Activated CD4-positive, alpha-beta T cell treated with anti-CD3 and anti-CD28 coated beads, Interleukin-2, amount 50 U/mL, for 4 hours (primary cell): ENCODE measurements at regions not wholly inside any gene's neighbourhood (a gene's known extent, or its start where the extent isn't known, plus 50 kb on each side); places are given as distances from the start of the nearest gene placed in this dataset.

ENCODE experiments used
- DNase-seq, 2 experiments: peaks; one replicate each; pipeline ENCODE4 v3.0.0-alpha.2; 2020

DNA sequence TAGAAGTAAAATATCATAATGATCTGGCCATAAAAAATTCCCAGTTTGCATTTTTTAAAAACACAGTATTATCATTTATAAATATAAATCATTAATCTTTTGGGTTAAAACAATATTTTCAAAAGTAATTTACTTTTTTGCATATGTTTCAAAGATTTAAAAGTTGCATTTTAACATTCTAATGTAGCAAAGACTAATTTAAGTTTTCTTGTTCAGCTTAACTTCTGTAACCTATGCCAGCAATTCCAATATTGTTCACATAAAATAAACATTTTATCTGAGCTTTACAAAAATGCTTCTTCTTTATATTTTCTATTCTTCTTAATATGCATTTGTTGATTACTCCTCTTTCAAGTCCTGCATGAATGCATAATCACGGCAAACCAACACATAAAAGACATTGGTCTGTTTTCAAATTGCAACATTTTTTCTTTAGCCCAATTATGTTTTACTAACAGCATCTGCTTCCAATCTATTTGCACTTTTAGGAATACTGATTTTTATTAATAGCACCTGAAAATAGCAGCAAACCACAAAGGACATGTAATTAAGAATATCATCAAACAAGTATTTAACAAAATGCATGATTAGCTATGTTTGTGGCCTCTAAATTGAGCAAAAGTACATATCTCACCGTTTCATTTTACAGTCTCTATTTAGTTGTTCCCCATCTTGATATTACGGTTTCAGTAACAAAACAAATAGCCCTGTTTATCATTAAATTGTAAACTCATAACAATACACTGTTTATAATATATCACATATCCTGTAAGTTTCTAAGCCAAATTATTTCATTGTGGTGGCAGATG is 286.9 kb upstream of the NFE2L3 start:
- DNase-seq: no peak

DNA sequence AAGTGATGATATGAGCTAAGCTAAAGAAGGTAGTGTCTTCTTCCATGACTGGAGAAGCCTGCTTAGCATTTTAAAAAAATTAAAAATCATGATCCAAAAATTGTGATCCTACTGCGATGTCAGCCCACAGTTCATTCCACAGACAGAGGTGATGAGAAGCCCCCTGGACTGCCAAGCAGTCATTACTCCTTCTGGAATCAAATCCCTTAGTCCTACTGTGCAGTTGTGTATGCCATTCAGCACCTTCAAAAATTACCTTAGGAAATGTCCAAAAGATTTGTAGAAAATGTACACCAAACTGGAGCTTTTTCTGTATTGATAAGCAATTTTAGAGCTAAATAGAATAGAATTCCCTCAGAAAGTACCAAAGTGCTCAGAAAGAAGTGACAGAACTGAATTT is 283.5 kb upstream of the NFE2L3 start:
- no peak for DNase-seq

DNA sequence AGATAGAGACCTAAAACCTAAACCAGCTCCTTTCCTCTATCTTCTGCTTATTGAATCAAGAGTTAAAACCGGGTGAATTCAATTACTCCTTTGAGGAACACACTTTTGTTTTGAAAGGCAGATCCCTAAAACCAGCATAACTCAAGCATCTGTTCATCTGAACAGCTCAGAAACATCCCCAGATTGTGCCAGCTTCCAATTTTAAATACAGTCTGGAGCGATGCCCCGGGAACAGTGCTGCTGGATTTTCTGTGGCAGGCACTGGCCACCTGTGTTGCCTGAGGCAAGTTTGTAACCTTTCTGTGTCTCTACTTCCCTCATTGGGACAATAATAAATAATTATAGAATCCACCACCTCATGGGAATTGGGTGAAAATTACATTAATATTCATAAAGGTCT is 281.4 kb upstream of the NFE2L3 start:
- DNase-seq: no peak

DNA sequence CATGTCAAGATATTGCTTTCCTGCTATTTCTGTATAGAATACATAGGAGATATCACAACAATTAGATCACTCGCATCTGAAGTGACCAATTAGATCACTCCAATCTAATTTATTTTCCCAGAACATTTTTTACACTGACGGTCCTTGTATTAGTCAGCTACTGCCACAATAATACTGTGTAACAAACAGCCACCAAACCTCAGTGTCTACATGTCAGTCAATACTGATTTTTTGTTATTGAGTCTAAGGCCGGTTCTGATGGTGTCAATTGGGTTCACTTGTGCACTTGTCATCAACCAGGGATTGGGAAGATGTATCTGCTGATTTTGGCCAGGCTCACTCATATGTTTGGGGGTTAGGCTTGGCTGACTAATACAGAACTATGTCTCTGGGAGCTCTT is 275.9 kb upstream of the NFE2L3 start:
- no peak for DNase-seq

DNA sequence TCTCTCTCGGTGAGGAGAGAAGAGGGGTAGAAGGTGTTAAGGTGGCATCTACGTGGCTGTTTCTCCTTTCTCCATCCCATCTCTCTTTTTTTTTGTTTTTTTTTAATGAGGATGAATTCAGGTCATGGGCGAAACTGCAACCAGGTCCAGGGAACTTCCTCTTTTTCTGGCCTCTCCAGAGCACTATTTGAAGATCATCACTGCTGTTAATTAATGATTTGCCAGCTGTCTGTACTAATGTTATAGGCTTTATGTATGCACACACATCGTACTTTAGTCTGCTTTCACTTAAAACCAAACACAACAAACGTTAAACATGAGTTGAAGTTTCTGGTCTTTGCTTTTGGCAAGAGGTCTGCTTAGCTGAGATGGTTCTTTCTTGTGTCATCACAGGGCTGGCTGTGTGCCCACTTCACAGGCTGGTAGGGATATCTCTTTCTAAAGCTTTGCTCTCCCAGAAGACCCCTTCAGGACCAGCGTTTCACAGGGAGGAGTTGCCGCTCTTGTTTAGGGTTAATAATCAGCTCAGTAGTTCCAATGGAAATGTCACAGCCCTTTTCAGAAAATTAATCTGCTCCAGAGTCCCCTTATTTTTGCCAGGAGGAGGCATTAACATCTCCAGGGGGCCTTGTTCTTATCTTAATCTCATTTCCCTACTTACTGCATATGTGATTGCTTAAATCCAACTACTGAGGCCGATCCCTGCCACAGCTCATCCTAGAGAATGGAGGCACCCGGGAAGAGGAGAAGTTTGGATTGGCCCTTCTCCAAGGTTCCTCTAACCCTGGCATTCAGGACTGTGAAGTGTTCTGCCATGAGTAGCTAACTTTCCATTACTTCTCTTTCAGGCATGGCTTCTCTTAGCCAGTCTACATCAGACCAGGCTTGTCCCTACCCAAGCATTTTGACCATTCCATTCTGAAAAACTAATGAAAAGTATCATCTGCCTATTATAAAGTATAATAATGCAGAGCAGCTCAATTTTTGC is 273.9 kb upstream of the NFE2L3 start:
- no peak for DNase-seq

DNA sequence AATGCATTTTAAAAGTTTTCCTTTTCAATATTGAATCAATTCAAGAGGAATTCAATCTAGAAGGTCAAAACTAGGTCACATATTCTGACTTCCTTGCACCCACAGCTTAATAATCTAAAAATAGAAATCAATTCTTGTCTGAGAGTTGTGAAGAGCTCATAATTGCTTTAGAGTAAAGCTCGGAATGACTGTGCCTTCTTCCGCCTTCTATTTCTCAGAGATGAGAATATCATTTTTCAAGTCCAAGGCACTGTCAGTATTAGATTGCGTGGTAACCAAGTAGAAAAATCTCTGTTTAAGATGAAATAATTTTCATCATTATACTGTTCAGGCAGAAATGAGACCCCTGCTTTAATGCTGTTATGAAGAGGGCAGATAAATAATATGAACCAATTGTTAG is 272.2 kb upstream of the NFE2L3 start:
- DNase-seq: no peak

DNA sequence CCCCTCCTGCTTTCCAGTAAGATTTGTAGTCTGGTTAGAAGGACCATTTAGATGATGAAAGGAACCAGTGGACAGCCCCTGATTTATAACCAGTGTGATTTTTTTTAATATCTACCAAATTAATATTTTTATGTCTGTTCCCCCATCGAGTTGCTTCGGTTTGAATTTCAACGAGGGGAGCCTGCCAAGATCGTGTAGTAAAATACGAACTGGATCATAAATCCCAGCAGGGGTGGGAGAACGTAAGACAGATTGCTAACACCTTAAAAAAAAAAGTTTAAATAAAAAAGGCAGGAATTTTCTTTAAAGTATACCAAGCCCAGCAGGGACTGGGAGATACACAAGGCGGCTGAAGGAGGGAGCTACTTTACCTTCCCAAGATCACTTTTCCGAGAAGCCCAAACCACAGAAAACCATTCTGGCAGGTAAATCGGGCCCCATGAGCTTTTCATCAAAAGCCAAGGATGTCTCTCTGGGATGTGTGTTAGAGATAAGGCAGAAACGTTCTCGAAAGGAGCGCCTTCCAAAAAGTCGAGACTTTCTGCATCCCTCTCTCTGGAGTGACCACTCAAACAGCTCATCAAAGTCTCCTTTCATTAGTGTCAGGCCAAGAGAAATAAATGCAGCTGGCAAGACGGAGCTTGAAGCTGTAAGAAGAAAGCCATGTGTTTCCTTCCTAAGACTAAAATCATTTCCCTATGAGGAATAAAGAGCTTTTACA is 270.5 kb upstream of the NFE2L3 start:
- DNase-seq: no peak

DNA sequence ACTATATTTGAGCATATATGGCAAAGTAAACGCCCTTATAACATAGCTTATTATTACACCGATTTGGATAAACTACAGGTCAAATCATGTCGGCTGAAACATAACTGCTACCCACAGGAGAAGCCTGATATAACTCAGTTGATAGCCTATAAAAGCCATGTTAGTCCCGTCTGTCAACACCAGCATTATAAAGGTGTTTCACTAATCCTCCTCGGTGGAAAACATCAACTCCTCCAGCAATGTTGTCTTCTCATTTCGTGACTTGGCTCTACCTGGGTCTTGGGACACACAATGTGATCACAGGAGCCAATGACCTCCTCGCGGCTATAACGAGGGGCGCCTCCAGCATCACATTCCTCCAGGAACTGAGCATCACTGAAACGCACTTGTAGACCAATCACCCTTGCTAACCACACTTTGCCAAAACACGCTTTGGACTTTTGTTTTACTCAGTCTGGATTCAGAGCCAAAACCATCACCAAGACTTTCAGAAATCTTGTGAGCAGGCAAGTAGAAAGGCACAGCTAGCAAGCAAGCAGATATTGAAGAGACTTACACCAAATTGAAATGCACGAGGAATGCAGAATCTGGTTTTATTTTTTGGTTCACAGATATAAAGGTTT is 269.7 kb upstream of the NFE2L3 start:
- no peak for DNase-seq

DNA sequence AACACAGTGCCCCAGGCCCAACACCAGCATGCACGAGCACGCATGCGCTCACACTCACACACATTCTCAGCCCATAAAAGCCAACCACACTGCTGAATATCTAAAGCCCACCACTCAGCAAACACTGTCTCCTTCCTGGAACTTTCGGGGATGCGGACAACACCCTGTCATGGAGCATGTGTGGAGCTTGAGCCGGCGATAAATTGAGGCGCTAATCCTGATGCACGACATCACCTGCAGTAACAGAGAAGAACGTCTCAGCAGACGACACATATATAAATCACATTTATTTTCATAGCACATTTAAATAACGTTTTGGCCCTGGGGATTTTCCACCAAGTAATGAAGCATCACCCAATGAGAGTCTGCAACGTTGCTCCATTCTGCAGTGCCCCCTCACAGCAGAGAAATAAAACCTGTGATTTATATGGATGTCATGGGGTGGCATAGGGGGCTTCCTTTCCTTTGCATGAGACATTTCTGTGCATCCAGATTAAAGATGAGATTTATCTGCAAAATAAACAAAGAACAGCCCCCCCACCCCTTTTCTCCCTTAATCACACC is 267.7 kb upstream of the NFE2L3 start:
- no peak for DNase-seq

DNA sequence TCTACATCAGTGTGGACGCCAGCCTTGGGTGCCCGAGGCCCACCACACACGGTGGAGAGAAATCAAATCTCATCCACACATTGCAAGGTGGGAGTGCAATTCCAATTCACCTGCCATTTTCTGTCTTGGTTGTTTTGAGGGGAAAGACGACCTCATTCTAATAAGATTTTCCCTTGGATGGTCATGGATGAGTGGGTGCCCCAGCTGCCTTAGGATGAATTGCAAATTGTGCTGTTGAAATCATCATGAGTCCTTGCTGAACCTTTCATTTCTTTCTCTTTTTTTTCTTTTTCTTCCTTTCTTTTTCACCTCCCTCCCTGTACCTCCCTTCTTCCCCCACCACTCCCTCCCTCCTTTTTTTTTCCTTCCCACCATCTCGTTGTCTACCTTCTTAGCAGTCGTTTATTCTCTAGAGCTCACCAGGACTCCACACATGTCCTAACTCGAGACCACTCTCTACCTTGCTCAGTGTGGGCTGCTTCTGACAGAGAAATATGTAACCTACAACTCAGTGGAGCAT is 266.9 kb upstream of the NFE2L3 start:
- no peak for DNase-seq

DNA sequence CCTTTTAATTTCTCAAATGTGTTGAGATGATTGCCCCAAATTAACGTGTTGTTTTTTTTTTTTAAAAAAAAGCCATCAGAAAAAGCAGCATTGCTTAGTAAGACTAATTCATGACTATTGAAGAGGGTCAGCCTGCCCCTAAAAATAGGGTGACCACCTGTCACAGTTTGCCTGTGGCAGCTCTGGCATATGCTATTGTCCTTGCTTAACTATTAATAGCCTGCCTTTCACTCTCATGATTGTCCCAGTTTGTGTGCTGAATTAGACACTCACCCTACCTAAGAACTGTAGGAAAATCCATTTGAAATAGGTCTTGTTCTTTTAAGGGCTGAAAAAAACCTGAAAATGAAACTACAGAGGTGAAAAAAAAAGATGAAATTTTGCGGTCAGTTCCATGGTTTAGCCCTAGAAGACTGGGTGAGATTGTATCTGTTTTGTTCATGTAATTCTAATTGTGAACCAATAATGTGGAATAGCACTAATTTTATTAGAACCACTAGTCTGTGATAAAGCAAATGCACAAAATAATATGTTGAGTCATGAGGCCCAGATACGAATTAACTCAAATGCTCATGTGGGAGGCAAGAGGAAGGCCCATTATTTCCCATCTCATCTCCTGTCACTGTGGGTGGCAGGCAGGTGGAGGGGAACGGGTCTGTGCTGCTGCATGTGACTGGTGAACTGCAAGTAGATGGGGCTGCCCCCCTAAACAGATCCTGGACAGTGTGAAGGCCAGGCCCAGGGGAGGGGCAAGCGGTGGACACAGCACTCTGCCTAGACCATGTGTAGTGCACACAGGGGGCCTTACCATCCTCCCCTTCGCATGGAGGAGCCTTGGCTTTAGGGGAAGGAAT is 265.4 kb upstream of the NFE2L3 start:
- no peak for DNase-seq

DNA sequence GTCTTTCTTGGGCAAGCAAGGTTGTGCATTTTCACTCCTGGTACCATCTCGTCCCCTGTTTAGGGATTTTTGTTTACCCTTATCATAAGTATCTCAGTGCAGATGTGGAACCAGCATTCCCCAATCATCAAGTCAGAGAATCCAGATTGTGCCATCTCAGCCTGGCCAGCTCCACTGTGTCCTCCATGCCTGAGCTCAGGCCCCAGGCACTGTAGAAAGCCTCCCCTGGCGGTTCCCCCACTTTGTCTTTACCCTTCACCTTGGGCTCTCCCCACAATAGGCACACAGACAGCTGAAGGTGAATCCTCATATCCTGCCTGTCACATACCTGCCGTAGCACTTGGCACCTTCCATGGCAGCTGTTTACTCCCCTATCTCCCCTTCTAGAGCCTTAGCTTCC is 264.7 kb upstream of the NFE2L3 start:
- DNase-seq: no peak

DNA sequence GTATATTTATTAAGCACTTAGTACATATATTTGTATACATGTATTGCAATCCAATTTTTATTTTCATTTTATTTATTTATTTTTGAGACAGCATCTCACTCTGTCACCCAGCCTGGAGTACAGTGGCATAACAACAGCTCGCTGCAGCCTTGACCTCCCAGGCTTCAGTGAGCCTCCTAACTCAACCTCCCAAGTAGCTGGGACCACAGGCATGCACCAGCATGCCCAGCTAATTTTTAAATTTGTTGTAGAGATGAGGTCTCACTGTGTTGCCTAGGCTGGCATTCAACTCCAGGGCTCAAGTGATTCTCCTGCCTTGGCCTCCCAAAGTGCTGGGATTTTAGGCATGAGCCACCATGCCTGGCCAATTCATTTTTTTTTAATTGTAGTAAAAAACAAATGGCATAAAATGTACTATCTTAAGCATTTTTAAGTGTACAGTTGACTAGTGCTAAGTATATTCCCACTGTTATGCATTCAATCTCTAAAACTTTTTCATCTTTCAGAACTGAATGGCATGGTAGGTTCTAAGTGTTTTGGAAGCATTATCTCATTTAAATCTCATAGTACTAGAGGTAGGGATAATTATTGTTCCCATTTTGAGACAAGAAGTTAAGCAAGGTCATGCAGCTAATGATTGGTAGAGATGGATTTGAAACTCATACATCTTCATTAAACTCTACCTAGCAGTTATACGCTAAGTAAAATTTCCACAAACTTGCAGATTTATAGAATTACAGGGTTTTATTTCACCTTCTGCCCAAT is 264.0 kb upstream of the NFE2L3 start:
- DNase-seq: no peak

DNA sequence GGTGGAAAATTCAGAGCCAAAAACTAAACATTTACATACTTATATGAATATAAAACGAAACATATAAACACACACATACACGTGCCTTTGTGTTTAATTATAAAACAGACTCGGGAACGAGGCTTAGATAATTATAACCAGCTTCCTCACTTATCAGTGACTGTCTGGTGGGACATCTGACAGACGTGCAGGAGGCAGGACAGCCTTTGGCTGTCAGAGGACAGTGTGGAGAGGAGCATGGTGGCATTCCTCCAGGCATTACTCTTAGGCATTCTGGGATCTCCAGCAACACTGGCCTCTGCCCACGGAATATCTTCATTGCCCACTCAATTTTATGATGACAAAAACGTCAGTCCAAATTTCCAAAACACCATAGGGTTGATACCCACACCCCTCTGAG is 262.2 kb upstream of the NFE2L3 start:
- DNase-seq: no peak

DNA sequence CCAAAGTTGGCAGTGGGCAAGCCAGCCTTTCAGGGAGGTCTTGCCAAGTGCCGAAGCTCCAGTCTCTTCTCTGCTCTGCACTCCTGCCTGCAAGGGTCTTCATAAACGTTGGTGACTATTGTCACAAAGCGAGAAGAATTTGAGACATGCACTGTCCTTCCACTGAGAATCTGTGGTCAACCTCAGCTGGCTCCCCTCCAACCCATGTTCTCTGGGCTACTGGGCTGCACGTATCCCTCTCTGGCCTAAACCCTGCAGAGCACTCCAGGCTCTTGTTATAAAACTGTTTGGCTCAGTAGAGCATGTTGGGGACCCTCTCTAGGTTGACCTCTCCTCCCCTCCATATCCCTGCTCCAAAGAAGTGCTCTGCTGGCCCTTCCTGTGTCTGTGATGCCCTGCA is 260.4 kb upstream of the NFE2L3 start:
- no peak for DNase-seq

DNA sequence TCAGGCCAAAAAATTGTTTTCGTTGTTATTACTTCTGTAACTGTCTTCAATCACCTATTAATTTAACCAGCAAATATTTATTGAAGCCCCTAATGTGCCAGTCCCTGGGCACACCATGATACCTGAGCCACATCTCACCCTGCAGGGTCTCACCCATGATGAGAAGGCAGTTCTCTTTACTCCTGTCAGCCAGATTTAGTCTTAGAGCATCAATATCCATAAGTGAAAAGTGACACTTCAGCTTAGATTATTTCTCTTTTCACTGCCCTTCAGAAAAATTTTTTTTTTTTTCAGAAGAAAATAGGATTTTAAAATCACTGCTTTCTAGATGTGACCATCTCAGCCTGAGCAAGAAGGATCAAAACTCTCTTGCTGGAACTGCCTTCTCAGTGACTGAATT is 258.6 kb upstream of the NFE2L3 start:
- DNase-seq: no peak

DNA sequence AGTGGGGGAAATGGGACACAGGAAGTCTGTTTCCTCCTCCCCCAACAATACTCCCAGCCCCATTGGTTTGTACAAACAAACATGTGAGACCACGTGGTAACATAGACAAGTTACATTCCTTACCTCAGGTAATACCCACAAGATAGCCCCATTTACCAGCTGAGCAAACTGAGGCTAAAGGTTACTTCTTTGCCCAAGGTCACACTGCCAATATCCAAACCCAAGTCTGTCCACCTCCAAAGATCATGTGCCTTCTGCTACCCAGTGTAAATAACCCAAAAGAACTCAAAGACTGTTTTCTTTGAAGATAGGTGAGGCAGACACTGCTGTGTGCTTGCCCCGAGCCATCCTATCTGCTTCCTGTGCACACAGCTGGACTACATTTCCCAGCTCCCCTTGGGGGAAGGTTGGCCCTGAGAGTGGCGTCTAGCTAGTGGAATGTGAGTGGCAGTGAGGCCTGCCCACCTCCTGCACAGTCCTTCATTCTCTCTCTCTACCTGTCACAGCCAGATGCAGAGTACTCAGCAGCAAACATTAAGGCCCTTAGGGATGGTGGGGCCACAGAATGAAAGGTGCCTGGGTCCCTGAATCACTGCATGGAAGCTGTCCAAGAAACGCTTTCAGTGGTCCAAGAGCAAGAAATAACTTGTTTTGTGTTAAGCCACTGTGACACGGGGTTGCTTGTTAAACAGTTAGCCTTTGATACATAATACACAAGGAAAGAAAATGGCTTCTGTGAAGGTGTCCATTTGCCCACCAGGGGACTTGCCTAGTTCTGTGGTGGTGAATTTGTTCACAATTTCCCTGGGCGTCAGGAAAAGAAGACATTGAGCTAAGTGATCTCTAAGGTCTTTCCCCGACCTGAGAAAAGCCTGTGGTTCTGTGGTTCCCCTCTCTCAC is 257.7 kb upstream of the NFE2L3 start:
- no peak for DNase-seq

DNA sequence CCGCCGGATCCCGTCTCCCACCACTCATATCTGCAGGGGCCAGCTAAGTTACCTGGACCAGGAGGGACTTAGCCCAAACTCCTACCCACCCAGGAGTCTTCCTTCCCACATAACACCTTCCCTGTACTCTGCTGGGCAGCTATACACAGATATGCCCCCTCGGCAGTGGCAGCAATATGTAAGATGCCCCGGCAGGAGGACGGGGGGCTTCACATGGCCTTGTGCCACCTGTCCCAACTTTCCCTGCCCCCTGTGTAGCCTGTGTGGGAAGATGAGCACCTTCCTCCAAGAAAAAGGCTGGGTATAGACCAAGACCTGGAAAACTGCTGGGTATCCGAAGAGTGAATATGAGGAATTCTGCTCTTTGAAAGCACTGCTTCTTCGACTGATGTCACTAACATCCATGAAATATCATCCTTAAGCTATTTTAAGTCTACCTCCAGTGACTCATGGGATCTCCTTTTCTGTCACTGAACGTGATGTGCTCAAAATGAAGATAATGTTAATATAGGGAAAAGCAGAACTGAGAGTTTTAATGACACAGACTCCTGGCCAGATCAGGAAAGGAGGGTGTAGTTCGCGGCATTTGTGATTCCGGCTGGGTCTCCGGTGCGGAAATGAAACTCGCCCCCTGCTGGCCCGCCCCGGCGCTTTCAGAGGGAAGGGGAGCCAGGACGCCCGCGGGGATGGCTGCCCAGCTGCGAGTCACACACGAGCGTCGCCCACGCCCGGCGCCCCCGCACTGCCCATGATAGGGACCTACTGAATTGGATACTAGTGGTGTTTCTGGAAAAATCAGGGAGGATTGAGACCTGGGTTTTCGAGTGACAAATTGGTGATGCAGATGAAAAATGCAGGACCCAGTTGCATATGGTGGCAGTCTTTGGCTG is 256.9 kb upstream of the NFE2L3 start:
- DNase-seq: peak; percentile 53 to 54
